HG02852 (cell line): ENCODE measurements at regions not wholly inside any gene's neighbourhood (a gene's known extent, or its start where the extent isn't known, plus 50 kb on each side); places are given as distances from the start of the nearest gene placed in this dataset.

Experiments
- ATAC-seq: cut with Tn5 transposase; IDR thresholded peaks from one replicate; pipeline ENCODE4 v1.9.1; 2021; ENCODE audit warnings: mild to moderate bottlenecking, moderate library complexity; ENCODE audit not compliant: unreplicated experiment

GRCh38 chr16:77652399-77652798 is 69.9 kb upstream of the NUDT7 start:
- no peak for ATAC-seq

- no peak for ATAC-seq
Observed at GRCh38 chr16:77657016-77657415, 65.3 kb upstream of the NUDT7 start.

- ATAC-seq: no peak
Observed at GRCh38 chr16:77660311-77660710, 62.0 kb upstream of the NUDT7 start.

- ATAC-seq: no peak
Observed at GRCh38 chr16:77662246-77662645, 60.1 kb upstream of the NUDT7 start.

GRCh38 chr16:77663711-77664110 is 58.6 kb upstream of the NUDT7 start:
- ATAC-seq: no peak

GRCh38 chr16:77666771-77667170 is 55.5 kb upstream of the NUDT7 start:
- no peak for ATAC-seq

GRCh38 chr16:77668201-77668600 is 54.1 kb upstream of the NUDT7 start:
- ATAC-seq: no peak

- ATAC-seq: no peak
Observed at GRCh38 chr16:77669057-77669456, 53.3 kb upstream of the NUDT7 start.
